K562 (cell line): ENCODE measurements at regions not wholly inside any gene's neighbourhood (a gene's known extent, or its start where the extent isn't known, plus 50 kb on each side); places are given as distances from the start of the nearest gene placed in this dataset.

Source experiments
- ATAC-seq: fragments of 200-7000 bp; cut with Tn5 transposase; 3 replicates; pipeline ENCODE4 v1.9.1; 2020; ENCODE audit warnings: moderate library complexity
- BruUV-seq: library from RNA; stranded (reverse); fragments of 400-500 nt; replicated peaks from 2 replicates; lab custom pipeline; 2021; lab: Mats Ljungman, UMichigan
- CTCF ChIA-PET: fragments of 300-600 bp; formaldehyde crosslinking; extraction: SDS; loops from one replicate; lab custom pipeline; 2021; ENCODE audit warnings: low intra/inter-chr PET ratio; lab: Yijun Ruan, JAX
- POLR2A ChIA-PET: fragments of 300-600, 350-650 bp; sonication (Branson Sonifier 250); formaldehyde crosslinking; extraction: SDS; loops from one replicate; lab custom pipeline; 2021; ENCODE audit warnings: antibody characterized with exemption, inconsistent platforms; lab: Yijun Ruan, JAX
- DNase-seq, 4 experiments: peaks; one replicate each; pipeline versions ENCODE4 v3.0.0 to v3.0.0-alpha.2; 2011 to 2018; ENCODE audit warnings: low spot score in 3 of 4, mixed read lengths in 3 of 4; ENCODE audit errors: extremely low read depth in 1 of 4
- FAIRE-seq: peaks from 2 replicates; lab custom pipeline; 2011; peaks lifted over from hg19 to GRCh38; lab: Jason Lieb, UNC
- H2AFZ ChIP-seq: 2 replicates; pipeline ENCODE4 v1.6.0; 2011; ENCODE audit warnings: low read depth, low read length, control low read depth, inconsistent platforms
- H3K27ac ChIP-seq: fragments of 200-600 bp; 3 replicates; pipeline ENCODE4 v1.8.0; 2011; ENCODE audit warnings: low read depth, mild to moderate bottlenecking, control low read depth, inconsistent platforms, low read length, moderate library complexity, mixed read lengths; ENCODE audit errors: extremely low read depth
- H3K27me3 ChIP-seq, 2 experiments: fragments of 300-600 bp in 1 of 2; 2 replicates in 1 of 2; 3 replicates in 1 of 2; pipeline versions ENCODE4 v1.6.0 to v1.8.0; 2011; ENCODE audit warnings: inconsistent platforms in 2 of 2, low read length in 2 of 2, mild to moderate bottlenecking in 1 of 2, mixed read lengths in 1 of 2, moderate library complexity in 1 of 2; ENCODE audit not compliant: control insufficient read depth in 2 of 2, insufficient read depth in 2 of 2
- H3K36me3 ChIP-seq: fragments of 300-600 bp; 3 replicates; pipeline ENCODE4 v1.8.0; 2011; ENCODE audit warnings: mild to moderate bottlenecking, low read length, inconsistent platforms; ENCODE audit not compliant: control insufficient read depth, insufficient read depth
- H3K4me1 ChIP-seq, 2 experiments: fragments of 200-600 bp in 1 of 2; replicated peaks in 1 of 2; 2 replicates in 1 of 2; 3 replicates in 1 of 2; pipeline versions ENCODE4 v1.5.1 to v1.8.0; 2011; ENCODE audit warnings: inconsistent platforms in 2 of 2, low read length in 2 of 2, mild to moderate bottlenecking in 1 of 2, mixed read lengths in 1 of 2, moderate library complexity in 1 of 2; ENCODE audit not compliant: control insufficient read depth in 2 of 2, insufficient read depth in 2 of 2
- H3K4me2 ChIP-seq: 2 replicates; pipeline ENCODE4 v1.6.1; 2011; ENCODE audit warnings: low read length, control low read depth, inconsistent platforms, mixed read lengths; ENCODE audit not compliant: insufficient read depth
- H3K4me3 ChIP-seq: fragments of 200-600 bp; sonication (generic), shearing (Covaris generic); 2 replicates; pipeline ENCODE4 v1.5.1; 2016; ENCODE audit warnings: control low read depth, inconsistent platforms
- H3K79me2 ChIP-seq: fragments of 200-600 bp; 3 replicates; pipeline ENCODE4 v1.8.0; 2011; ENCODE audit warnings: low read length, inconsistent platforms; ENCODE audit not compliant: control insufficient read depth, insufficient read depth
- H3K9ac ChIP-seq, 2 experiments: 2 replicates each; pipeline versions ENCODE4 v1.6.0 to v1.6.1; 2011; ENCODE audit warnings: low read depth in 2 of 2, low read length in 2 of 2, control low read depth in 1 of 2, inconsistent platforms in 1 of 2, mild to moderate bottlenecking in 1 of 2, mixed read lengths in 1 of 2; ENCODE audit not compliant: insufficient read depth in 1 of 2
- H3K9me1 ChIP-seq: one replicate; pipeline ENCODE4 v1.6.0; 2011; ENCODE audit warnings: inconsistent platforms, mild to moderate bottlenecking, low read length, moderate library complexity; ENCODE audit not compliant: control insufficient read depth, insufficient read depth
- H3K9me3 ChIP-seq: replicated peaks from 2 replicates; pipeline ENCODE4 v1.5.1; 2011; ENCODE audit warnings: low read depth, low read length, inconsistent platforms; ENCODE audit not compliant: control insufficient read depth, insufficient read depth
- H4K20me1 ChIP-seq: replicated peaks from 2 replicates; pipeline ENCODE4 v1.6.1; 2011; ENCODE audit warnings: low read length, inconsistent platforms, mixed read lengths; ENCODE audit not compliant: control insufficient read depth, insufficient read depth
- BACH1 ChIP-seq: fragments of 200-800 bp; sonication (Bioruptor generic); IDR thresholded peaks from 2 replicates; pipeline ENCODE4 v1.6.1; 2016; ENCODE audit warnings: missing genetic modification characterization, missing compliant biosample characterization
- ESRRB ChIP-seq: fragments of 250-450 bp; sonication (Bioruptor Pico); IDR thresholded peaks from 2 replicates; pipeline ENCODE4 v1.5.0; 2020; ENCODE audit warnings: mild to moderate bottlenecking, moderate library complexity, borderline replicate concordance
- FOS ChIP-seq: IDR thresholded peaks from 3 replicates; pipeline ENCODE4 v1.6.1; 2011; ENCODE audit not compliant: insufficient read length; ENCODE audit errors: extremely low read depth
- HSF4 ChIP-seq: fragments of 250-450 bp; sonication (Bioruptor Pico); IDR thresholded peaks from 2 replicates; pipeline ENCODE4 v2.1.2; 2022; ENCODE audit warnings: mild to moderate bottlenecking, moderate library complexity, borderline replicate concordance
- MAFG ChIP-seq: fragments of 450-650 bp; conservative IDR thresholded peaks from 2 replicates; pipeline ENCODE4 v1.6.1; 2016; ENCODE audit warnings: missing genetic modification characterization, missing compliant biosample characterization
- MECOM ChIP-seq: fragments of 250-450 bp; sonication (Bioruptor Pico); IDR thresholded peaks from 2 replicates; pipeline ENCODE4 v1.8.0; 2022; ENCODE audit warnings: inconsistent platforms
- RFX5 ChIP-seq: IDR thresholded peaks from 2 replicates; pipeline ENCODE4 v1.6.1; 2011; ENCODE audit warnings: low read depth, mild to moderate bottlenecking, improper control_type of control experiment, low read length
- SFPQ ChIP-seq: fragments of 200-400 bp; formaldehyde crosslinking; IDR thresholded peaks from 2 replicates; pipeline ENCODE4 v1.6.1; 2017; ENCODE audit warnings: mild to moderate bottlenecking, low read depth, low read length, moderate library complexity
- SMARCC2 ChIP-seq: fragments of 450-650 bp; IDR thresholded peaks from 2 replicates; pipeline ENCODE4 v1.6.1; 2017; ENCODE audit warnings: antibody characterized with exemption, moderate library complexity, mild to moderate bottlenecking, low read depth
- TEAD2 ChIP-seq: fragments of 450-650 bp; IDR thresholded peaks from 2 replicates; pipeline ENCODE4 v1.6.1; 2016; ENCODE audit warnings: missing genetic modification characterization, control low read depth, missing compliant biosample characterization
- ZFPM2 ChIP-seq: fragments of 250-450 bp; sonication (Bioruptor Pico); IDR thresholded peaks from 2 replicates; pipeline ENCODE4 v1.5.1; 2022; ENCODE audit warnings: mild to moderate bottlenecking
- ZKSCAN8 ChIP-seq: fragments of 200-800 bp; sonication (Bioruptor generic); IDR thresholded peaks from 2 replicates; pipeline ENCODE4 v1.6.1; 2016; ENCODE audit warnings: missing genetic modification characterization, missing compliant biosample characterization
- ZNF3 ChIP-seq: fragments of 250-450 bp; sonication (Bioruptor Pico); IDR thresholded peaks from 2 replicates; pipeline ENCODE4 v1.5.0; 2021; ENCODE audit warnings: mild to moderate bottlenecking, moderate library complexity
- ZNF324 ChIP-seq: fragments of 250-450 bp; sonication (Bioruptor Pico); IDR thresholded peaks from 2 replicates; pipeline ENCODE4 v1.4.0; 2020; ENCODE audit warnings: mild to moderate bottlenecking
- ZNF609 ChIP-seq: sonication (generic); formaldehyde crosslinking; IDR thresholded peaks from 2 replicates; pipeline ENCODE4 v1.8.1; 2023; ENCODE audit warnings: missing genetic modification reagents, mild to moderate bottlenecking, borderline replicate concordance
- ZNF780A ChIP-seq: fragments of 250-450 bp; sonication (Bioruptor Pico); IDR thresholded peaks from 2 replicates; pipeline ENCODE4 v1.5.0; 2021; ENCODE audit warnings: mild to moderate bottlenecking
- WGBS: fragments of 100-300 bp; shearing (Covaris generic); methylation state at CpG from one replicate; pipeline ENCODE4 v1.1.6; 2016; ENCODE audit warnings: low coverage, mixed read lengths; ENCODE audit not compliant: insufficient coverage; ENCODE audit errors: missing lambda C conversion rate; 5-methylcytosine and 5-hydroxymethylcytosine counted together
- in situ Hi-C: fragments of 300-500 bp; cut with MboI; formaldehyde crosslinking; loops from 4 replicates; pipeline ENCODE4 v1.15.0; 2018; ENCODE audit warnings: inconsistent platforms, mixed read lengths
- intact Hi-C: fragments of 100-400 bp; cut with micrococcal nuclease; formaldehyde crosslinking; loops from 2 replicates; pipeline ENCODE4 v1.14.2; 2022

GRCh38 chr12:87381742-87382141 lies 647.5 kb downstream of the C12orf50 start:
- Histone ChIP-seq H3K27me3 (no peaks in the 10 kb centered on the region), H3K9me3 (no peaks in the 10 kb centered on the region), H4K20me1 (no peaks in the 10 kb centered on the region), H3K9me1 (no peaks in the 10 kb centered on the region), H3K27ac (no peak overlapping the region), H3K4me1 (no peaks in the 10 kb centered on the region), H3K79me2 (no peaks in the 10 kb centered on the region), H2AFZ (no peak overlapping the region), H3K36me3 (no peaks in the 10 kb centered on the region), H3K4me3 (no peak overlapping the region), H3K9ac (no peak overlapping the region), H3K4me2 (no peak overlapping the region)
- intact Hi-C loops (no loop called here), in situ Hi-C loops (no loop called here)
- no TSS peak for BruUV-seq
- POLR2A ChIA-PET, result no interaction called here
- WGBS, result 0% methylated on average over 1 of the region's 1 CpG
- FAIRE-seq (no peak), ATAC-seq (no peak), DNase-seq (no peak)
- CTCF ChIA-PET, result no interaction called here
- TF ChIP-seq ZKSCAN8 (CRISPR knock-in tag) (no peak), ZNF324 (CRISPR knock-in tag) (no peak), HSF4 (no peak), MAFG (tag) (no peak), MECOM (CRISPR knock-in tag) (no peak), RFX5 (no peak), ZFPM2 (CRISPR knock-in tag) (no peak), BACH1 (tag) (no peak), ZNF780A (CRISPR knock-in tag) (no peak), FOS (no peak), ESRRB (CRISPR knock-in tag) (no peak), ZNF3 (CRISPR knock-in tag) (no peak), TEAD2 (tag) (no peak), SFPQ (no peak), ZNF609 (no peak), SMARCC2 (no peak)
